ENCODE measurements at regions not wholly inside any gene's neighbourhood (a gene's known extent, or its start where the extent isn't known, plus 50 kb on each side); places are given as distances from the start of the nearest gene placed in this dataset.
"Not testable (repeated sequence)": the region's sequence is repeated elsewhere in the genome, so short reads cannot be mapped to it uniquely, and the experiment has no call there.

DNA sequence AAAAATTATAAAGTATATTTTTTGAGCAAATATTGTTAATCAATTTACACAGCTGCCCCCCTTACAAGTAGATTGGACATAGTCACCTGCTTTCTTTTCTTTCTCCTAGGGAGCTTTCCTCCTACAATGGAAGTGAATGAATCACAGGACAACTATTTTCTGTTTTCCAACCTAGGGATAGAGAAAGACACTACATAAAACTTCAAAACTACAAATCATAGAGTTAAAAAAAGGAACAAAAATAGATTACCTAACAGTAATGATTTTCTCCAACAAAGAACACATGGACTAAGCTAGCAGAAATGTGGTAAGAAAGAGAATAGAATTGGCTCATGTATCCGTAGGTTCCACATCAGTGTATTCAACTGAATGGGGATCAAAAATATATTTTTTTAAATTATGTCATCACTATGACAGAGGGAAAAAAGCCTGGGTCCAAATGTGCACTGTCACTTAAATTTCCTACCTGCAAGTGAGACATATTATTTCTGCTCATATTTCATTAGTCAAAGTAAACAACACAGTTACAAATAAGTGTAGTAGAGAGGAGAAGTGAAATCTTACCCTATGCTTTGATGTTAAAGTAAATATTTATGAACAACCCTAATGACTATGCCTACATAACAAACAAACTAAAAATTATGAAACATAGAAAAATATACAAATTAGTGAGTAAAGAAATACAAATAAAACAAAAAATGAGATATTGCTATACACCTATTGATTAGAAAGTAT lies 756.7 kb downstream of the SOCS6 start:
- WGBS, 2 donors, result 0 to 2% methylated on average over 1 of the region's 1 CpG

GRCh38 chr18:71040161-71040560 lies 751.3 kb downstream of the SOCS6 start:
- Histone ChIP-seq H3K27ac (no peak overlapping the region), H3K4me1 (no peaks in the 10 kb centered on the region), H3K4me3 (no peak overlapping the region), H3K36me3 (replicated peaks in 1 of 2; ENCODE audit: insufficient read depth in 1 of 2, low read depth in 2 of 2) (no peaks in the 10 kb centered on the region), H3K9me3 (no peaks in the 10 kb centered on the region), H3K27me3 (no peaks in the 10 kb centered on the region)
- TF ChIP-seq CTCF (IDR thresholded peaks at IDR 0.05) (no peak), POLR2A (IDR thresholded peaks at IDR 0.05) (no peak)
- no peak for ATAC-seq
- DNase-seq, result no peak
- intact Hi-C loops (cut with DNase I), result no loop called here
- WGBS, 2 donors, result 56 to 70% methylated on average over 4 of the region's 4 CpGs

More for the DNA sequence above, 756.7 kb downstream of the SOCS6 start:
- no peak overlapping the region for H3K4me3 ChIP-seq
- TF ChIP-seq POLR2A (IDR thresholded peaks at IDR 0.05), result no peak
- no peak for TF ChIP-seq CTCF (IDR thresholded peaks at IDR 0.05)
- ATAC-seq (no peak), DNase-seq (no peak)
- no peak overlapping the region for H3K27ac ChIP-seq
- H3K36me3 ChIP-seq (replicated peaks in 1 of 2; ENCODE audit: insufficient read depth in 1 of 2, low read depth in 2 of 2), result no peaks in the 10 kb centered on the region
- no peaks in the 10 kb centered on the region for H3K27me3 ChIP-seq
- no peaks in the 10 kb centered on the region for H3K4me1 ChIP-seq
- intact Hi-C loops (cut with DNase I), result no loop called here
- H3K9me3 ChIP-seq, result no peaks in the 10 kb centered on the region

- no peaks in the 10 kb centered on the region for H3K36me3 ChIP-seq (replicated peaks in 1 of 2; ENCODE audit: insufficient read depth in 1 of 2, low read depth in 2 of 2)
- H3K4me3 ChIP-seq, result no peak overlapping the region
- TF ChIP-seq CTCF (IDR thresholded peaks at IDR 0.05), result no peak
- no peak for TF ChIP-seq POLR2A (IDR thresholded peaks at IDR 0.05)
- no peak for DNase-seq
- no peaks in the 10 kb centered on the region for H3K9me3 ChIP-seq
- no peak overlapping the region for H3K27ac ChIP-seq
- H3K27me3 ChIP-seq, result no peaks in the 10 kb centered on the region
- ATAC-seq, result no peak
- WGBS, 2 donors, result 17 to 26% methylated on average over 1 of the region's 1 CpG
- no peaks in the 10 kb centered on the region for H3K4me1 ChIP-seq
- intact Hi-C loops (cut with DNase I), result no loop called here
Observed at GRCh38 chr18:71038196-71038595, 749.4 kb downstream of the SOCS6 start.

DNA sequence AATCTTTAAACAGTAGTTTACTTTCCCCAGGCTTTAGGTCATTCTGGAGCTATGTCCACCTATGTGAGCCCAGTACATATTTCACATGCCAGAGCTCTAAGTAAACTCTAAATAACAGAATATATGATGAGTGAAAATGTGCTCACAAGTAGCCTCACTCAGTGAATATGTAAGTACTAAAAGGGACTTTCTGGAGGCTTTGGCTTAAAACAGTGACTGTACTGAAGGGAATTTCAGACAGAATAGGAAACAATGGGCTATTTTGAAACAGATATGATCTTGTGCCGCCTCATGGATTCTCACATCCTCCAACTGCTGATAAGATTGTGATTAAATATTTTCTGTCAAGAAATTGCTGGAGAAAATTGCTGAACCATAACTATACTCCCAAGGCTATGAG lies 747.9 kb downstream of the SOCS6 start:
- H3K27me3 ChIP-seq, result no peaks in the 10 kb centered on the region
- no peak overlapping the region for H3K4me3 ChIP-seq
- 3 to 11% methylated on average over 1 of the region's 1 CpG for whole genome bisulfite sequencing, 2 donors
- ATAC-seq, result no peak
- H3K36me3 ChIP-seq (replicated peaks in 1 of 2; ENCODE audit: insufficient read depth in 1 of 2, low read depth in 2 of 2), result no peaks in the 10 kb centered on the region
- intact Hi-C loops (cut with DNase I), result no loop called here
- H3K4me1 ChIP-seq, result no peaks in the 10 kb centered on the region
- no peaks in the 10 kb centered on the region for H3K9me3 ChIP-seq
- H3K27ac ChIP-seq, result no peak overlapping the region
- no peak for DNase-seq
- TF ChIP-seq CTCF (IDR thresholded peaks at IDR 0.05) (no peak), POLR2A (IDR thresholded peaks at IDR 0.05) (no peak)

DNA sequence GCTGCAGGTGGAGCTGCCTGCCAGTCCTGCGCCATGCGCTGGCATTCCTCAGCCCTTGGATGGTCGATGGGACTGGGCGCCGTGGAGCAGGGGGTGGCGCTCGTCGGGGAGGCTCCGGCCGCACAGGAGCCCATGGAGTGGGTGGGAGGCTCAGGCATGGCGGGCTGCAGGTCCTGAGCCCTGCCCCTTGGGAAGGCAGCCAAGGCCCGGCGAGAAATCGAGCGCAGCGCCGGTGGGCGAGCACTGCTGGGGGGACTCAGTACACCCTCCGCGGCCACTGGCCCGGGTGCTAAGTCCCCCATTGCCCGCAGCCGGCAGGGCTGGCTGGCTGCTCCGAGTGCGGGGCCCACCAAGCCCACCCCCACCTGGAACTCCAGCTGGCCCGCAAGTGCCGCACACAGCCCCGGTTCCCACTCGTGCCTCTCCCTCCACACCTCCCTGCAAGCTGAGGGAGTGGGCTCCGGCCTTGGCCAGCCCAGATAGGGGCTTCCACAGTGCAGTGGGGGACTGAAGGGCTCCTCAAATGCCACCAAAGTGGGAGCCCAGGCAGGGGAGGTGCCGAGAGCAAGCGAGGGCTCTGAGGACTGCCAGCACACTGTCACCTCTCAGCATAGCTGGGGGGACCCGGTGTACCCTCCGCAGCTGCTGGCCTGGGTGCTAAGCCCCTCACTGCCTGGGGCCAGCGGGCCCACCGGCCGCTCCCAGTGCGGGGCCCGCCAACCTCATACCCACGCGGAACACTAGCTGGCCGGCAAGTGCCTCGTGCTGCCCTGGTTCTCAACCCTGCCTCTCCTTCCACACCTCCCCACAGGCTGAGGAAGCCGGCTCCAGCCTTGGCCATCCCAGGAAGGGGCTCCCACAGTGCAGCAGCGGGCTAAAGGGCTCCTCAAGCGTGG lies 742.7 kb downstream of the SOCS6 start:
- H3K9me3 ChIP-seq; intact Hi-C loops (cut with DNase I); DNase-seq; ATAC-seq; H3K27me3 ChIP-seq; H3K4me3 ChIP-seq; H3K27ac ChIP-seq; H3K36me3 ChIP-seq (replicated peaks in 1 of 2; ENCODE audit: insufficient read depth in 1 of 2, low read depth in 2 of 2); H3K4me1 ChIP-seq: not testable (repeated sequence)
- WGBS, 2 donors, result 80 to 89% methylated on average over 2 to 37 of the region's 46 CpGs

DNA sequence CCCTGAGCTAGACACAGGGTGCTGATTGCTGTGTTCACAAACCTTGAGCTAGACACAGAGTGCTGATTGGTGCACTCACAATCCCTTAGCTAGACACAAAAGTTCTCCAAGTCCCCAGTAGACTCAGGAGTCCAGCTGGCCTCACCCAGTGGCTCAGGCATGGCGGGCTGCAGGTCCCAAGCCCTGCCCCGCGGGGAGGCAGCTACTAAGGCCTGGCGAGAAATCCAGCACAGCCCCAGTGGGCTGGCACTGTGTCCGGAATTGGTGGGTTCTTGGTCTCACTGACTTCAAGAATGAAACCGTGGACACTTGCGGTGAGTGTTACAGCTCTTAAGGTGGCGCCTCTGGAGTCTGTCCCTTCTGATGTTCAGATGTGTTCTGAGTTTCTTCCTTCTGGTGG lies 741.2 kb downstream of the SOCS6 start:
- 87 to 94% methylated on average over 4 to 8 of the region's 8 CpGs for WGBS, 2 donors
- H3K27ac ChIP-seq; H3K9me3 ChIP-seq; H3K4me3 ChIP-seq; H3K4me1 ChIP-seq; intact Hi-C loops (cut with DNase I); DNase-seq; ATAC-seq; H3K36me3 ChIP-seq (replicated peaks in 1 of 2; ENCODE audit: insufficient read depth in 1 of 2, low read depth in 2 of 2); H3K27me3 ChIP-seq: not testable (repeated sequence)
